Naive thymus-derived CD4-positive, alpha-beta T cell (primary cell): ENCODE measurements at regions not wholly inside any gene's neighbourhood (a gene's known extent, or its start where the extent isn't known, plus 50 kb on each side); places are given as distances from the start of the nearest gene placed in this dataset.

Source experiments
- ATAC-seq: fragments of 150-1000 bp; cut with Tn5 transposase; 2 replicates; pipeline ENCODE4 v1.10.0; 2021; ENCODE audit warnings: mild to moderate bottlenecking, moderate library complexity
- CTCF ChIA-PET: fragments of 350-600 bp; sonication (Branson Sonifier 250); formaldehyde crosslinking; loops from one replicate; lab custom pipeline; 2021; ENCODE audit warnings: antibody characterized with exemption; lab: Charles Lee
- POLR2A ChIA-PET: fragments of 350-600 bp; sonication (Branson Sonifier 250); formaldehyde crosslinking; loops from one replicate; lab custom pipeline; 2021; ENCODE audit warnings: antibody characterized with exemption, inconsistent platforms; lab: Charles Lee
- DNase-seq, 9 donors: peaks; one replicate each; pipeline versions ENCODE4 v3.0.0 to v3.0.0-alpha.2; 2020 to 2022; ENCODE audit warnings: mixed read lengths in 1 of 9
- H3K27ac ChIP-seq: one replicate; pipeline ENCODE4 v1.7.0; 2013; ENCODE audit warnings: mild to moderate bottlenecking, low read depth, low read length, moderate library complexity
- H3K27me3 ChIP-seq, 2 donors: one replicate each; pipeline ENCODE4 v1.7.0; 2013; ENCODE audit warnings: low read length in 2 of 2, mild to moderate bottlenecking in 2 of 2, moderate library complexity in 2 of 2; ENCODE audit not compliant: control insufficient read depth in 2 of 2, insufficient read depth in 2 of 2
- H3K36me3 ChIP-seq, 3 experiments: 1 replicate in 2 of 3; 2 replicates in 1 of 3; pipeline ENCODE4 v1.7.0; 2013; ENCODE audit warnings: low read length in 3 of 3, mild to moderate bottlenecking in 3 of 3, moderate library complexity in 1 of 3; ENCODE audit not compliant: insufficient read depth in 3 of 3, control insufficient read depth in 2 of 3
- H3K4me1 ChIP-seq, 2 donors: one replicate each; pipeline ENCODE4 v1.7.0; 2013; ENCODE audit warnings: low read length in 2 of 2, mild to moderate bottlenecking in 2 of 2, moderate library complexity in 1 of 2; ENCODE audit not compliant: control insufficient read depth in 2 of 2, insufficient read depth in 2 of 2
- H3K4me3 ChIP-seq: 2 replicates; pipeline ENCODE4 v1.7.0; 2013; ENCODE audit warnings: mild to moderate bottlenecking, low read length
- H3K9me3 ChIP-seq, 3 experiments: 1 replicate in 2 of 3; 2 replicates in 1 of 3; pipeline ENCODE4 v1.7.0; 2013; ENCODE audit warnings: low read length in 3 of 3; ENCODE audit not compliant: control insufficient read depth in 2 of 3
- H3K27ac Mint-ChIP-seq, 9 donors: one replicate each; pipeline ENCODE4 v1.8.0; 2020 to 2022; ENCODE audit warnings: mixed read lengths in 9 of 9, mild to moderate bottlenecking in 8 of 9, moderate library complexity in 5 of 9, inconsistent platforms in 2 of 9
- H3K27me3 Mint-ChIP-seq, 5 donors: one replicate each; pipeline ENCODE4 v1.8.0; 2021 to 2022; ENCODE audit warnings: mixed read lengths in 5 of 5, mild to moderate bottlenecking in 1 of 5
- H3K36me3 Mint-ChIP-seq, 5 donors: one replicate each; pipeline ENCODE4 v1.8.0; 2020 to 2022; ENCODE audit warnings: mixed read lengths in 5 of 5, mild to moderate bottlenecking in 3 of 5, inconsistent platforms in 1 of 5
- H3K4me1 Mint-ChIP-seq, 7 donors: one replicate each; pipeline ENCODE4 v1.8.0; 2020 to 2022; ENCODE audit warnings: mixed read lengths in 7 of 7, mild to moderate bottlenecking in 3 of 7, inconsistent platforms in 1 of 7
- H3K4me3 Mint-ChIP-seq, 10 donors: one replicate each; pipeline ENCODE4 v1.8.0; 2020 to 2022; ENCODE audit warnings: mild to moderate bottlenecking in 10 of 10, mixed read lengths in 10 of 10, moderate library complexity in 6 of 10, inconsistent platforms in 2 of 10
- H3K9me3 Mint-ChIP-seq, 11 donors: one replicate each; pipeline ENCODE4 v1.8.0; 2020 to 2022; ENCODE audit warnings: mixed read lengths in 11 of 11, mild to moderate bottlenecking in 4 of 11, inconsistent platforms in 1 of 11, moderate library complexity in 1 of 11
- intact Hi-C, 2 donors: fragments of 100-400 bp; cut with micrococcal nuclease; formaldehyde crosslinking; loops; one replicate each; pipeline ENCODE4 v1.15.1; 2023

- intact Hi-C loops, result no loop called here
- H3K27ac Mint-ChIP-seq, result no peak overlapping the region
- H3K4me1 Mint-ChIP-seq, result no peaks in the 10 kb centered on the region
- no peak overlapping the region for H3K4me3 Mint-ChIP-seq
- H3K36me3 ChIP-seq, result no peaks in the 10 kb centered on the region
- no peaks in the 10 kb centered on the region for H3K4me1 ChIP-seq
- H3K27ac ChIP-seq, result no peak overlapping the region
- no peak overlapping the region for H3K4me3 ChIP-seq
- ChIA-PET POLR2A (no interaction called here), CTCF (no interaction called here)
- ATAC-seq (no peak), DNase-seq (no peak)
- no peaks in the 10 kb centered on the region for H3K27me3 Mint-ChIP-seq
- H3K9me3 ChIP-seq, result no peaks in the 10 kb centered on the region
- no peaks in the 10 kb centered on the region for H3K9me3 Mint-ChIP-seq
- no peaks in the 10 kb centered on the region for H3K36me3 Mint-ChIP-seq
- H3K27me3 ChIP-seq, result no peaks in the 10 kb centered on the region
These were observed 380.4 kb upstream of the FGF13 start for GRCh38 chrX:139091878-139092277.

- Mint-ChIP-seq H3K4me1 (no peaks in the 10 kb centered on the region), H3K9me3 (no peaks in the 10 kb centered on the region), H3K36me3 (no peaks in the 10 kb centered on the region), H3K4me3 (no peak overlapping the region), H3K27ac (no peak overlapping the region), H3K27me3 (no peaks in the 10 kb centered on the region)
- DNase-seq (no peak), ATAC-seq (no peak)
- intact Hi-C loops, result no loop called here
- no peaks in the 10 kb centered on the region for H3K36me3 ChIP-seq
- no peaks in the 10 kb centered on the region for H3K27me3 ChIP-seq
- no peak overlapping the region for H3K4me3 ChIP-seq
- H3K27ac ChIP-seq, result no peak overlapping the region
- H3K9me3 ChIP-seq, result no peaks in the 10 kb centered on the region
- ChIA-PET POLR2A (no interaction called here), CTCF (no interaction called here)
- no peaks in the 10 kb centered on the region for H3K4me1 ChIP-seq
These were observed 379.5 kb upstream of the FGF13 start for GRCh38 chrX:139091066-139091465.

DNA sequence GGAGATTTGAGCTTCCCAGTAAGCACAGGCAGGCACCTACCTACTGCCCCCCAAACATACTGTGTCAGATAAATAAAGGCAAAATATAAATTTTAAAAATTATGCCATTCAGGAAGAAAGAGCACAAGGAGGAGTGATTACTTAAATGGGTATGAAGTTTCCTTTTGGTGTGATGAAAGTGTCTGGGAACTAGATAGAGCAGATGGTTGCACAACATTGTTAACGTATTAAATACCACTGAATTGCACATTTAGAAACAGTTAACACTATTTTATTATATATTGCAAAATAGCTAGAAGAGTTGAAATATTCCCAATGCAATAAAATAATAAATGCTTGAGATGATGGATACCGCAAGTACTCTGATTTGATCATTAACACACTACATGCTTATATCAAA lies 374.7 kb upstream of the FGF13 start:
- no peak overlapping the region for H3K4me3 Mint-ChIP-seq
- H3K27me3 ChIP-seq, result no peaks in the 10 kb centered on the region
- no peak overlapping the region for H3K4me3 ChIP-seq
- no peaks in the 10 kb centered on the region for H3K27me3 Mint-ChIP-seq
- H3K27ac ChIP-seq, result no peak overlapping the region
- H3K9me3 Mint-ChIP-seq, result no peaks in the 10 kb centered on the region
- DNase-seq (no peak), ATAC-seq (no peak)
- intact Hi-C loops, result no loop called here
- H3K4me1 ChIP-seq, result no peaks in the 10 kb centered on the region
- POLR2A ChIA-PET, result no interaction called here
- H3K9me3 ChIP-seq, result no peaks in the 10 kb centered on the region
- no peaks in the 10 kb centered on the region for H3K4me1 Mint-ChIP-seq
- H3K36me3 Mint-ChIP-seq, result no peaks in the 10 kb centered on the region
- CTCF ChIA-PET, result interaction anchor here (0.6 kb wide), 1 partner anchor 858 kb away, joined by 4 read pairs; no protein-coding TSS in a partner anchor
- H3K36me3 ChIP-seq, result no peaks in the 10 kb centered on the region
- no peak overlapping the region for H3K27ac Mint-ChIP-seq

DNA sequence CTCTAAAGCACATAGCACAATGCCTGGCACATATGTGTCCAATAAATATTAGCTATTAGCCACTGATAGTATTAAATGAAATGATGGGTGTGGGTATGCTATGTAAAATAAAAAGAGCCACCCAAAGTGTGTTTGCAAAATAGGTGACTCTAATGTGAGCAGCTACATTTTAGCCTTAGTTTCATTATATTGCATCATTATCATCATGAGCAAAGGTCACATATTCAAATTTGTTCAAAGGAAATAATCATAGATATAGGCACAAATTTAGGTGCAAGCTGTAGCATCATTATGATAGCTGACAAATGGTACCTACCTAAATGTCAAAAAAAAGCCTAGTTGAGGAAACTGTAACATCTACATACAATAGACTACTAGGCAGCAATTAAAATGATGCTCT lies 373.9 kb upstream of the FGF13 start:
- H3K4me3 Mint-ChIP-seq, result no peak overlapping the region
- no peaks in the 10 kb centered on the region for H3K9me3 Mint-ChIP-seq
- no peaks in the 10 kb centered on the region for H3K36me3 Mint-ChIP-seq
- no peaks in the 10 kb centered on the region for H3K9me3 ChIP-seq
- no peaks in the 10 kb centered on the region for H3K4me1 ChIP-seq
- no peak overlapping the region for H3K27ac Mint-ChIP-seq
- H3K4me1 Mint-ChIP-seq, result no peaks in the 10 kb centered on the region
- no peaks in the 10 kb centered on the region for H3K27me3 ChIP-seq
- ChIA-PET CTCF (no interaction called here), POLR2A (no interaction called here)
- no peaks in the 10 kb centered on the region for H3K27me3 Mint-ChIP-seq
- no peak overlapping the region for H3K27ac ChIP-seq
- DNase-seq (no peak), ATAC-seq (no peak)
- H3K36me3 ChIP-seq, result no peaks in the 10 kb centered on the region
- intact Hi-C loops, result no loop called here
- no peak overlapping the region for H3K4me3 ChIP-seq

DNA sequence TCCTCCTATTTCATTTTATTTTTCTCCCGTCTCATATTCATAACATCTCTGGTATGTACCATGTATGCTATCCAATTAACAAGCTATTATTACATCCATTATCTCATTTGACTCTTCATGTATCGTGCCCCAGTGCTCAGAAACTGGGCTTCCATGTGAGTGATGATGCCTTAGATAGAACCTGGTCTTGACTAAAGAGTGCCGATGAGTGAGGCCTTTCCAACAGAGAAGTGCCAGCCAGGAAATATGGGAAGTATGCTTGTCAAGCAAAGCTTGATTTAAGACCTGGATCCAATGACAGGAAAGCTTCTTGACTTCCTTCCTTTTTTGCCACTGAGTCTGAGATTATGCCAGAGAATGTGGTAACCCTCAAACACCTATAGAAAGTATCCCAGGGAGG lies 371.7 kb upstream of the FGF13 start:
- intact Hi-C loops, result no loop called here
- Mint-ChIP-seq H3K27ac (no peak overlapping the region), H3K4me1 (no peaks in the 10 kb centered on the region), H3K9me3 (no peaks in the 10 kb centered on the region), H3K27me3 (no peaks in the 10 kb centered on the region), H3K36me3 (no peaks in the 10 kb centered on the region), H3K4me3 (no peak overlapping the region)
- Histone ChIP-seq H3K9me3 (no peaks in the 10 kb centered on the region), H3K4me3 (no peak overlapping the region), H3K36me3 (no peaks in the 10 kb centered on the region), H3K4me1 (no peaks in the 10 kb centered on the region), H3K27ac (no peak overlapping the region), H3K27me3 (no peaks in the 10 kb centered on the region)
- DNase-seq, result no peak
- ChIA-PET POLR2A (no interaction called here), CTCF (no interaction called here)
- ATAC-seq, result no peak

DNA sequence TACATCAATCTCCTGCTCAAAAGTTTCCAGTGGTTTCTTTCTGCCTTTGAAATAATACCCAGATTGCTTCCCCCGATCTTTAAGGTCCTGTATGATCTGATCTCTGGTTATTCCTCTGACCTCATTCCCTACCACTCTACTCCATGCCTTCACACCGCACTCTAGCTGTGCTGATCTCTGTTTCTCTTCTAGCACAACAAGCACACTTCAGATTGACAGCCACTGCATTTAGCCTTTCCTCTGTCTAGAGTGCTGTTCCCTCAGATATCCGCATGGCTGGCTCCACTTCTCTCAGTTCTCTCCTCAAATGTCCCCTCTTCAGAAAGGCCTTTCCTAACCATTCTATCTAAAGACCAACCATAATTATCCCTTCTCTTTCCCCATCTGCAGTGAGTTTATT lies 370.4 kb upstream of the FGF13 start:
- no peak for DNase-seq
- no peaks in the 10 kb centered on the region for H3K9me3 ChIP-seq
- Mint-ChIP-seq H3K4me3 (no peak overlapping the region), H3K36me3 (no peaks in the 10 kb centered on the region), H3K9me3 (no peaks in the 10 kb centered on the region), H3K4me1 (no peaks in the 10 kb centered on the region), H3K27me3 (no peaks in the 10 kb centered on the region), H3K27ac (no peak overlapping the region)
- intact Hi-C loops, result no loop called here
- H3K4me1 ChIP-seq, result no peaks in the 10 kb centered on the region
- no peak for ATAC-seq
- no peaks in the 10 kb centered on the region for H3K27me3 ChIP-seq
- H3K4me3 ChIP-seq, result no peak overlapping the region
- H3K36me3 ChIP-seq, result no peaks in the 10 kb centered on the region
- H3K27ac ChIP-seq, result no peak overlapping the region
- POLR2A ChIA-PET, result no interaction called here
- CTCF ChIA-PET, result no interaction called here

DNA sequence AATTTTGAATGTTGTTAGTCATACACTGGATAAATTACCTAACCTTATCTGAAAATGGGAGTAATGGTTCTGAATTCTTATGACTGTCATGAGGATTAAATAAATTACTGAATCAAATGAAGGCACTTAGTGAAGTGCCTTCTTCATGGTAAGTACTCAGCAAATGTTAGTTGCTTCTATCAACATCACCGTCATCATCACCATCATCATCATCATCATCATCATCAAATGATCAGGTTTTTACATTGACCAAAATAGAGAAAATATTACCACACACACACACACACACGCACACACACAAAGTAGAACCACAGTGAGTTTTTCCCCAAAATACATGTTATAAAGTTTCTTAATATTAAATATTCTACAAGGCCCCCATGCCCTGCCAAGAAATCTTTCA lies 368.3 kb upstream of the FGF13 start:
- H3K27ac Mint-ChIP-seq, result no peak overlapping the region
- POLR2A ChIA-PET, result no interaction called here
- no peaks in the 10 kb centered on the region for H3K27me3 Mint-ChIP-seq
- ATAC-seq (no peak), DNase-seq (no peak)
- H3K4me1 Mint-ChIP-seq, result no peaks in the 10 kb centered on the region
- Histone ChIP-seq H3K27ac (no peak overlapping the region), H3K36me3 (no peaks in the 10 kb centered on the region), H3K4me3 (no peak overlapping the region), H3K9me3 (no peaks in the 10 kb centered on the region), H3K27me3 (no peaks in the 10 kb centered on the region), H3K4me1 (no peaks in the 10 kb centered on the region)
- no peak overlapping the region for H3K4me3 Mint-ChIP-seq
- no peaks in the 10 kb centered on the region for H3K9me3 Mint-ChIP-seq
- no peaks in the 10 kb centered on the region for H3K36me3 Mint-ChIP-seq
- CTCF ChIA-PET, result no interaction called here
- intact Hi-C loops, result no loop called here
